ENCODE measurements at regions not wholly inside any gene's neighbourhood (a gene's known extent, or its start where the extent isn't known, plus 50 kb on each side); places are given as distances from the start of the nearest gene placed in this dataset.

DNA sequence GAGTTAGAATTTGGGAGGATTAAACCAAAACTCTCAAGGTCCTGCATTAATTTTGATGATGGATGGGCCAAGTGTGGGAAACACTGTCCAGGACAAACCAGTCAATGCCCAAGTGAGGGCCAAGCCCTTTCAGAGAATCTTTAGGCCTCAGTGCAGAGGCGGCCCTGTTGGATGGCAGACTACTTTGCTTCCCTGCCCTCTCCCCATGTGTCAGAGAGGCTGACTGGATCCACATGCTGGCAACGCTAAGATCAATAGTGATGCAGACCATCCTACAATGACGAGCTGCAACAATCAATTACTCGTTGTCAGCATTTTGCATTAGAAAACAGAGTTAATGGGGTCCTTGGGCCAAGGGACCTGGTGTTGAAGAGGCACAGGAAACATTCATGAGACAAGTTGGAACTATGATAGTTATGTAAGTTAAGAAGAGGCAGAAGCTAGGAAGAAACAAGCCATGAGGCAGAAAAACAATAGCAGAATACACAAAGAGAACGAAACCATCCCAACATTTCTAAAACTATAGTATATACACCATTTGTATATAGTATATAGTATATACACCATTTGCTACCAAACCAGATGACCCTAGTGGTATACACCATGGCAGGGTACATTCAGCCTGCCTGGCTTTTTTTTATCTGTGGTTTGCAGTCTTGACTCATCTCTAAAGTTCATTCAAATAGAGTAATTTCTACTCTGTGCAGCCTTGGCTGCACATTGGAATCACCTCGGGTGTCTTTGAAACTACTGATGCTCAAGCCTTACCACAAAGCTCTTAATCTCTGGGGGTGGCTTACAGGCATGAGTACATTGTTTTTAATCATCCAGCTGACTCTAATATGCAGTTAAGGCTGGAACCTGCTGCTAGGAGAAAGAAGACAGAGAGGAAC, 147.7 kb upstream of the GYPA start:
- no peak for DNase-seq
- Mint-ChIP-seq H3K27me3 (no peaks in the 10 kb centered on the region), H3K4me1 (ENCODE audit: low read depth) (no peaks in the 10 kb centered on the region), H3K4me3 (no peak overlapping the region), H3K36me3 (no peaks in the 10 kb centered on the region), H3K27ac (no peak overlapping the region), H3K9me3 (no peaks in the 10 kb centered on the region)
- ChIA-PET CTCF (no interaction called here), POLR2A (no interaction called here)
- intact Hi-C loops (cut with micrococcal nuclease) = no loop called here

DNA sequence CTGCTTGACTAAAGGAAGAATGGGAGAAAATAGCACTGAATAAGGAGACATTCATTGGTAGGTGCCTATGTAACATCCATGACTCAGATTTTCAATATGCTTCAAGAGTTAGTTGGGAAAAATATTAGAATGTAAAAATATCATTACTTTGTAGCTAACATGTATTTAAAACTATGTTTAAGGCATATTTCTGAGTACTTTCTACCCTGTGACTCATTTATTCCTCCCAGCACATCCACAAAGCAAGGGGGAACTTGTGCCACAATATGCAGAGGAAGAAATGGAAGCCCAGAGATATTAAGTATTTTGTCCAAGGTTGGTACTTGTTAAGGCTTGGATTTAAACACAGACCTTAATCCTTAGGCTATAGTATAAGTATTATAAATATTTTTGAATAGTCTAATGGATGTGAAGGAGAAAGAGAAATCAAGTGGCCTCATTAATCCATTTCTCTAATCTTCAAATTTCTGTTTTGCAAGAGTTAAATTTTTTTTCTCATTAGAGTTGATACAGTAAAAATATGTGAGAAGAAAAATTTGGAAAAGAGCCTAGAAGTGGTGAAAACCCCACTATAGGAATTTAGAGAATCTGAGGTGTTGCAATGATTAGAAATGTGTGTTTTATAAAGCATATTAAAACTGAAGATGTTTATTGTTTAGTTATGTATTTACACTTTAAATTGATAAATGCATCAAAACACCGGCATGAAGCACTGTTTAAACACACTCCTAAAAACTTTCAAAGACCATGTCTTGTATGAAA, 149.3 kb upstream of the GYPA start:
- H3K4me1 Mint-ChIP-seq (ENCODE audit: low read depth) = no peaks in the 10 kb centered on the region
- H3K27me3 Mint-ChIP-seq = no peaks in the 10 kb centered on the region
- H3K9me3 Mint-ChIP-seq = no peaks in the 10 kb centered on the region
- no peak for DNase-seq
- no peak overlapping the region for H3K4me3 Mint-ChIP-seq
- CTCF ChIA-PET = no interaction called here
- no peak overlapping the region for H3K27ac Mint-ChIP-seq
- no peaks in the 10 kb centered on the region for H3K36me3 Mint-ChIP-seq
- intact Hi-C loops (cut with micrococcal nuclease) = no loop called here
- POLR2A ChIA-PET = no interaction called here

DNA sequence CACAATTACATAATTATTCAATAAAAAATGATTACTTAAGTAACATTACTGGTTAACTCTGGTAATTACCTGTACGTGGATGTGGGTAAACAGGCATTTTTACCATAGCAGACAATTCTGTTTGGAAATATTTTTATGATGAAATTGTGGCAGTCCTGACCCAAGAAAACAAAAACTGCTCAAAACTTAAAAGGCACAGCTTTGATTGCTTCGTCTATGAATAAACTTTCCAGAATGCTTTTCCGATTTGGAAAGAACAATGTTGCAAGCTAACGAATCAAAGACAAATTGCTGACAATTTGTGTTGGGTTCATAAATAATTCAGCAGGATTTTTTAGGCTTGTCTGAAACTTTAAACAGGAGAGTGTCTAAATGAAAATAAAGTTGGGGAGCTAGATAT, 150.6 kb upstream of the GYPA start:
- H3K4me3 Mint-ChIP-seq = no peak overlapping the region
- H3K36me3 Mint-ChIP-seq = no peaks in the 10 kb centered on the region
- H3K4me1 Mint-ChIP-seq (ENCODE audit: low read depth) = no peaks in the 10 kb centered on the region
- intact Hi-C loops (cut with micrococcal nuclease) = no loop called here
- DNase-seq = no peak
- ChIA-PET CTCF (no interaction called here), POLR2A (no interaction called here)
- H3K9me3 Mint-ChIP-seq = no peaks in the 10 kb centered on the region
- no peak overlapping the region for H3K27ac Mint-ChIP-seq
- no peaks in the 10 kb centered on the region for H3K27me3 Mint-ChIP-seq

DNA sequence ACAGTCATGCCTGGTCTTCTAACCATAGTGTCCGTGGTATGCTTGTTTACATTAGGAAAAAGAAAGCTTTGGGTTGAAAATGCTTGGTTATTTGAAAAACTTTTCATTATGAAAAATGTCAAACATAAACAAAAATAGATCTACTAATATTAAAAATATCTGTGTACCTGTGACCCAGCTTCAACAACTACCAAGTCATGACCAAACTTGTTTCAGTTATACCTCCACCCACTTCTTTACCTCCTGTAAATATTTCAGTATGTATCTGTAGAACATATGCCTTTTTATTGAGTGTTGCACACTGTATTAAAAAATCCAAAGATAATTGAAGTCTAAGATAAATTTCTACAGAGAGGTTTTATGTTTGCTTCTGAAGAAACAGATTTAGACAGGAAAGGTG, 153.7 kb upstream of the GYPA start:
- intact Hi-C loops (cut with micrococcal nuclease) = no loop called here
- no peaks in the 10 kb centered on the region for H3K36me3 Mint-ChIP-seq
- ChIA-PET POLR2A (no interaction called here), CTCF (no interaction called here)
- H3K27ac Mint-ChIP-seq = no peak overlapping the region
- H3K9me3 Mint-ChIP-seq = no peaks in the 10 kb centered on the region
- no peak overlapping the region for H3K4me3 Mint-ChIP-seq
- no peaks in the 10 kb centered on the region for H3K27me3 Mint-ChIP-seq
- no peak for DNase-seq
- H3K4me1 Mint-ChIP-seq (ENCODE audit: low read depth) = no peaks in the 10 kb centered on the region

DNA sequence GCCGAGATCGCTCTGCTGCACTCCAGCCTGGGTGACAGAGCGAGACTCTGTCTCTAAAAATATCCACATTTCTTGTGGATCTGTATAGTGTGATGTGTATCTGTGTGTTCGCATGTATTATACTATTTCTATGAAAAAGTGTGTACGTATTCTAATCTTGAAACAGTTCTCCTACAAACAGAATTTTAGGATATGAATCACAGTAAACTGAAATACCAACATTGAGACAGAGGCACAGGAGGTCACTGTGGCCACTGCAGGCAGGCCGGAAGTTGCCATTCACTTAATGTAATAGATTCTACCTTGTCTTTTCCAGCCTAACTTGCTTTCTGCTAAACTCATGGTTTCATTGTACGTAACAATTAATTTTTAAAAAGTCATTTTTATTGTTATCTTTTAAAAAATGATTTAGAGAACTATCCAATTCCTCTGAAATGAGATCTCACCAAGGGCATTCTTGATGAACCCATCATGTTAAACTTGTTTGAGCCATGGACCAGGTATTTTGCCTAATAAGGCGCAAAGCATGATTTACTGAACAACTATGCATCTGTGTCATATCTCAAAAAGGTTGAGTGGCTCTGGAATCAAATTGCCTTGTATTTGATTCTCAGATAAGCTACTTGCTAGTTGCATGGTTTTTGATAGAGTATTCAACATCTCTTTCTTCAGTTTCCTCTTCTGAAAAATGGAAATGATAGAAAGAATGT, 154.9 kb upstream of the GYPA start:
- Mint-ChIP-seq H3K36me3 (no peaks in the 10 kb centered on the region), H3K4me3 (no peak overlapping the region), H3K4me1 (ENCODE audit: low read depth) (no peaks in the 10 kb centered on the region), H3K9me3 (no peaks in the 10 kb centered on the region), H3K27me3 (no peaks in the 10 kb centered on the region), H3K27ac (no peak overlapping the region)
- DNase-seq = no peak
- intact Hi-C loops (cut with micrococcal nuclease) = no loop called here
- ChIA-PET CTCF (no interaction called here), POLR2A (no interaction called here)

DNA sequence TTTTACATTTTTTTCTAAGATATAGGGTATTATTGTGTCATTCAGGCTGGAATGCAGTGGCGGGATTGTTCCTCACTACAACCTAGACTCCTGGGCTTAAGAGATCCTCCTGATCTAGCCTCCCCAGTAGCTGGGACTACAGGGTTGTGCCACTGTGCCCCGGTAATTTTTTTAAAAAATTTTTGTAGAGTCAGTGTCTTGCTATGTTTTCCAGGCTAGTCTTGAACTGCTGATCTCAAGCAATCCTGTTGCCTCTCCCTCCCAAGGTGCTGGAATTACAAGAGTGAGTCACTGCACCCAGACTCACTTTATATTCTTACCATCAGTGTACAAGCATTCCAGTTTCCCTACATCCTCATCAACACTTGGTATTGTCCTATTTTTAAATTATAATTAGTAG, 156.4 kb upstream of the GYPA start:
- no peaks in the 10 kb centered on the region for H3K27me3 Mint-ChIP-seq
- no peaks in the 10 kb centered on the region for H3K4me1 Mint-ChIP-seq (ENCODE audit: low read depth)
- ChIA-PET POLR2A (no interaction called here), CTCF (no interaction called here)
- no peaks in the 10 kb centered on the region for H3K9me3 Mint-ChIP-seq
- H3K36me3 Mint-ChIP-seq = no peaks in the 10 kb centered on the region
- no peak for DNase-seq
- intact Hi-C loops (cut with micrococcal nuclease) = no loop called here
- no peak overlapping the region for H3K4me3 Mint-ChIP-seq
- H3K27ac Mint-ChIP-seq = no peak overlapping the region

DNA sequence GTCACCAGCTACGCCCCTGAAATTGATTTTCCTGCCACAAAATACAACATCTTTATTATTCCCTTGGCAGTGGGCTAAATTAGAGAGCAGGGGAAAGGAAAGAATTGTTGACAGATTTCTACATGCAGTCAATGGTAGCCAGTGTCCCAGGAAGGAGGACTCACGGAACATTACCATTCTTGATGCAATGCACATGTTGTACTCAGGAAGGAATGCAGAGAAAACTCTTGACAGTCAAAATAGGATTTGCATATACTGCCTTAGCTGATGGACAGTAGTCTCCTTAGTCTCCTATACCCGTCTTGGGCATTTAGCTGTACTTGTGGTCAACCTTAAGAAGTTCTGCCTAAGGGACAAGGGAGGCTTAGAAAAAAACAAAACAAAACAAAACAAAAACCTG, 158.0 kb upstream of the GYPA start:
- ChIA-PET CTCF (no interaction called here), POLR2A (no interaction called here)
- Mint-ChIP-seq H3K4me3 (no peak overlapping the region), H3K27me3 (no peaks in the 10 kb centered on the region), H3K36me3 (no peaks in the 10 kb centered on the region), H3K4me1 (ENCODE audit: low read depth) (no peaks in the 10 kb centered on the region), H3K9me3 (no peaks in the 10 kb centered on the region), H3K27ac (no peak overlapping the region)
- DNase-seq = no peak
- intact Hi-C loops (cut with micrococcal nuclease) = no loop called here

DNA sequence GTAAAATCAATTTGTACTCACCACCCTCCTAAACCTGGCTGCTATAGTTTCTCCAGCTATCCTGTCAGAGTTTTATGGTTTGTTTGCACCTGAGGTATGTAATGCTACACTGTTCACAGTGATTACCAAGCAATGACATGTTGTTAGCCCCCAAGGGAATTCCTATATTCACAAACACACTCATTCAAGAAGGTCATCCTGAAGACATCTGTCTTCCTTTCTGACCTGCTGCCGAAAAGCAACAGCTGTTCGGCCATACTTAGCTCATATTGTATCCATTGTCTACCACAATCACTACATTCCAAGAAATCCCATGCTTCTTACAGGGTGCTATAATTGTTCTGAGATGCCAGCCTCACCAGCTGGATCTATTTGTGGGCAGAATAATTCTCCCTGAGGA, 160.1 kb upstream of the GYPA start:
- no peak for DNase-seq
- Mint-ChIP-seq H3K27ac (no peak overlapping the region), H3K4me1 (ENCODE audit: low read depth) (no peaks in the 10 kb centered on the region), H3K9me3 (no peaks in the 10 kb centered on the region), H3K27me3 (no peaks in the 10 kb centered on the region), H3K36me3 (no peaks in the 10 kb centered on the region), H3K4me3 (no peak overlapping the region)
- ChIA-PET CTCF (no interaction called here), POLR2A (no interaction called here)
- intact Hi-C loops (cut with micrococcal nuclease) = no loop called here

DNA sequence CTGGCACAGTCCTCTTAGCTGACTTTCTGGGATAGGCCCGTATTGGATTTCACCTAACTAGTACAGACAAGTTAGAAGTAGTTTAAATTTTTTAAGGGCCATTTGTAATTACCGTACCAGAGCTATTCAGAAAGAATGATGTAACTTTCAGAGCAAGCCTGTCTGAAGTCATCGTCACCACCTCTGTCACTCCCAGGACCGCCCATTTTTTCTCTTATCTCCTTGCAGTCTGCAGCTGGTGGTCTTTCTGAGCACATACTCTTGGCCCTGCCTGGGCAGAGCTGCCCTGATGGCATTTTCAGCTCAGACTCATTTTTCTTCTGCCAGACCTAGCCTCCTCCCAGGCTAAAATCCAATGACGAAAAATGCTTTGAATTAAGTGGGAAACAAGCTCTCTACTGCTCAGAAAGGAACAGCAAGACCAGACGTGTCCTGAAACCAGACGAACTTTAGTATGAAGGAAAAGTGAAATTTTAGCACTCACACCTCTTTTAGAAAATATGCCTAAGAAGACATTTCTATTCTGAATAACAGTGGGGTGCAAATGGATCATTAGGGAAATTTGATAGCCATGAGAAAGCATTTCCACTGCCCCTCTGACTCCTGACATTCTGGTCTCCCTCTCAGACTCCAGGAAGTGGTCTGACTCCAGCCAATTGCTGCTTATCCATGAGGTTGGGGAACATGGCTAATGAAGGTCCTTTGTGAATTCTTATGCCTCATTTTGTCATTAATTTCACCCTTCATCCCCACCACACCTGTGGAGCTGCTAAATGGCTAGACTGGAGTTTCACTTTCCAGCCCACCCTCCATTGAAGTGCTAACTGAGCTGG, 162.4 kb upstream of the GYPA start:
- Mint-ChIP-seq H3K4me3 (no peak overlapping the region), H3K36me3 (no peaks in the 10 kb centered on the region), H3K9me3 (no peaks in the 10 kb centered on the region), H3K27ac (no peak overlapping the region), H3K27me3 (no peaks in the 10 kb centered on the region), H3K4me1 (ENCODE audit: low read depth) (no peaks in the 10 kb centered on the region)
- intact Hi-C loops (cut with micrococcal nuclease) = no loop called here
- ChIA-PET POLR2A (no interaction called here), CTCF (no interaction called here)
- DNase-seq = no peak

DNA sequence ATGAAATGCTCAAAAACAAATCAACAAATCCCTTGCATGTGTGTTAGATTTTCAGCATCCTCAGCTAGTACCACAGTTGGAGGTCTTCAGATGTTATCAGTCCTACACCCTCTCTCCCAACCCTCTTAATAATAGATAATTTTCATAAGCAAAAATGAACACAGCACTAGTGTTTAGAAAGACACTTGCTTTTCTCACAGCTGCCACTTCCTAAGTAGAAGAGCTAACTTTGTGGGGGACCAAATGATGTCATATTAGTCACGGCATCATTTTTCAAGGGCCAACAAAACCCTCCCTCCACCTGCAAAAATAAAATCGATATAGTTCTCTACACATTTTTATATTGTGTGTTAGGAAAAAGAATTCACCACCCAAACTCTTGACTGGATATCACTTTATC, 163.5 kb upstream of the GYPA start:
- no peaks in the 10 kb centered on the region for H3K9me3 Mint-ChIP-seq
- POLR2A ChIA-PET = no interaction called here
- CTCF ChIA-PET = interaction anchor here (0.5 kb wide), 1 partner anchor 490 kb away, joined by 3 read pairs; no protein-coding TSS in a partner anchor
- no peak overlapping the region for H3K27ac Mint-ChIP-seq
- DNase-seq = no peak
- H3K4me3 Mint-ChIP-seq = no peak overlapping the region
- H3K36me3 Mint-ChIP-seq = no peaks in the 10 kb centered on the region
- no peaks in the 10 kb centered on the region for H3K4me1 Mint-ChIP-seq (ENCODE audit: low read depth)
- intact Hi-C loops (cut with micrococcal nuclease) = no loop called here
- no peaks in the 10 kb centered on the region for H3K27me3 Mint-ChIP-seq

DNA sequence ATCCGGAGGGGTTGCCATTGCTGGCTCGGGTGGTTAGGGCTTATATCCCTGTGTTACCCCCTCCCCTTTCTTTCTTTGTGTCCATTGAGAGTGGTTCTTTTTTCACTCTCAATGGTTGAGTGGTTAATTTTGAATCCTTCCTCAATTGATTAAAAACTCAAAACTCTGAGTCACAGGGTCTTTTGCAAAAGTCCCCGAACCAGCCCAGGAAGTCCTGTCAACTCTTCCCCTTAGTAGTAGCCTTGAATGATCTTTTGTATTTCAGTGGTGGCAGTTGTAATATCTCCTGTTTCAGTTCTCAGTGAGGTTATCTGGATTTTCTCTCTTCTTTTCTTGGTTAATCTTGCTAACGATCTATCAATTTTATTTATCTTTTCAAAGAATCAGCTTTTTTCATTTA, 170.0 kb upstream of the GYPA start:
- intact Hi-C loops (cut with micrococcal nuclease) = no loop called here
- no peak for DNase-seq
- CTCF ChIA-PET = no interaction called here
- no peaks in the 10 kb centered on the region for H3K36me3 Mint-ChIP-seq
- H3K4me1 Mint-ChIP-seq (ENCODE audit: low read depth) = no peaks in the 10 kb centered on the region
- no peak overlapping the region for H3K27ac Mint-ChIP-seq
- POLR2A ChIA-PET = no interaction called here
- no peak overlapping the region for H3K4me3 Mint-ChIP-seq
- no peaks in the 10 kb centered on the region for H3K27me3 Mint-ChIP-seq
- H3K9me3 Mint-ChIP-seq = peaks cover 18% of the 10 kb centered on the region

DNA sequence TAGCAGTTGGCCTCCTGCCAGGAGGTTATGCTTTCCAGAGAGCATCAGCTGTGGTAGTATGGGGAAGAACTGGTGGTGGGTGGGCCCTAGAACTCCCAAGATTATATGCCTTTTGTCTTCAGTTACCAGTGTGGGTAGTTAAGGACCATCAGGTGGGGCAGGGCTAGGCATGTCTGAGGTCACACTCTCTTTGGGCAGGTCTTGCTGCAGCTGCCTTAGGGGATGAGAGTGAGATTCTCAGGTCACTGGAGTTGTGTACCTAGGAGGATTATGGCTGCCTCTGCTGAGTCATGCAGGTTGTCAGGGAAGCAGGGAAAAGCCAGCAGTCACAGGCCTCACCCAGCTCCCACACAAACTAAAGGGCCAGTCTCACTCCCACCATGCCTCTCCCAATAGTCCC, 172.9 kb upstream of the GYPA start:
- Mint-ChIP-seq H3K36me3 (no peaks in the 10 kb centered on the region), H3K4me3 (no peak overlapping the region), H3K27ac (no peak overlapping the region), H3K27me3 (no peaks in the 10 kb centered on the region), H3K4me1 (ENCODE audit: low read depth) (no peaks in the 10 kb centered on the region), H3K9me3 (peaks cover 24% of the 10 kb centered on the region)
- POLR2A ChIA-PET = no interaction called here
- CTCF ChIA-PET = no interaction called here
- no peak for DNase-seq
- intact Hi-C loops (cut with micrococcal nuclease) = no loop called here

All from activated CD4-positive, alpha-beta memory T cell treated with anti-CD3 and anti-CD28 coated beads for 36 hours (primary cell).